ENCODE measurements at regions not wholly inside any gene's neighbourhood (a gene's known extent, or its start where the extent isn't known, plus 50 kb on each side); places are given as distances from the start of the nearest gene placed in this dataset.

- H3K4me3 ChIP-seq (ENCODE audit: low read depth, low read length): no peak overlapping the region
- no peak for TF ChIP-seq CTCF (conservative IDR thresholded peaks at IDR 0.05; ENCODE audit: low read depth, low read length)
- no peak for DNase-seq (ENCODE audit: low read depth)
These were observed 577.2 kb upstream of the MIR17HG start for GRCh38 chr13:90770334-90770733.

GRCh38 chr13:90773681-90774080 is 573.8 kb upstream of the MIR17HG start:
- DNase-seq (ENCODE audit: low read depth): no peak
- no peak overlapping the region for H3K4me3 ChIP-seq (ENCODE audit: low read depth, low read length)
- no peak for TF ChIP-seq CTCF (conservative IDR thresholded peaks at IDR 0.05; ENCODE audit: low read depth, low read length)

GRCh38 chr13:90776051-90776748 is 571.3 kb upstream of the MIR17HG start:
- no peak for DNase-seq (ENCODE audit: low read depth)
- no peak for TF ChIP-seq CTCF (conservative IDR thresholded peaks at IDR 0.05; ENCODE audit: low read depth, low read length)
- no peak overlapping the region for H3K4me3 ChIP-seq (ENCODE audit: low read depth, low read length)

GRCh38 chr13:90783273-90783672 is 564.2 kb upstream of the MIR17HG start:
- no peak for DNase-seq (ENCODE audit: low read depth)
- no peak overlapping the region for H3K4me3 ChIP-seq (ENCODE audit: low read depth, low read length)
- no peak for TF ChIP-seq CTCF (conservative IDR thresholded peaks at IDR 0.05; ENCODE audit: low read depth, low read length)

- no peak for TF ChIP-seq CTCF (conservative IDR thresholded peaks at IDR 0.05; ENCODE audit: low read depth, low read length)
- H3K4me3 ChIP-seq (ENCODE audit: low read depth, low read length): no peak overlapping the region
- no peak for DNase-seq (ENCODE audit: low read depth)
These were observed 560.5 kb upstream of the MIR17HG start for GRCh38 chr13:90787007-90787406.

- DNase-seq (ENCODE audit: low read depth): no peak
- no peak overlapping the region for H3K4me3 ChIP-seq (ENCODE audit: low read depth, low read length)
- no peak for TF ChIP-seq CTCF (conservative IDR thresholded peaks at IDR 0.05; ENCODE audit: low read depth, low read length)
These were observed 555.2 kb upstream of the MIR17HG start for GRCh38 chr13:90792335-90792734.

- no peak for TF ChIP-seq CTCF (conservative IDR thresholded peaks at IDR 0.05; ENCODE audit: low read depth, low read length)
- DNase-seq (ENCODE audit: low read depth): no peak
These were observed 554.1 kb upstream of the MIR17HG start for GRCh38 chr13:90793261-90793820.

More at GRCh38 chr13:90793261-90793820, 554.1 kb upstream of the MIR17HG start:
- no peak overlapping the region for H3K4me3 ChIP-seq (ENCODE audit: low read depth, low read length)

Measured in epithelial cell of proximal tubule (primary cell).